Spleen (tissue), 11 donors: ENCODE measurements at regions not wholly inside any gene's neighbourhood (a gene's known extent, or its start where the extent isn't known, plus 50 kb on each side); places are given as distances from the start of the nearest gene placed in this dataset.

Experiments
- DNase-seq: peaks from one replicate; pipeline ENCODE4 v3.0.0-alpha.2; 2020
- H3K27ac ChIP-seq, 8 donors: fragments of 200-600 bp; sonication (generic) in 7 of 8; 1 replicate in 4 of 8; 2 replicates in 4 of 8; pipeline versions ENCODE4 v1.5.0 to v1.8.0; 2016 to 2021; ENCODE audit warnings: inconsistent platforms in 4 of 8, mild to moderate bottlenecking in 4 of 8, moderate library complexity in 1 of 8
- H3K27me3 ChIP-seq, 7 donors: fragments of 200-600 bp; sonication (generic) in 6 of 7; replicated peaks in 1 of 7; 1 replicate in 4 of 7; 2 replicates in 3 of 7; pipeline versions ENCODE4 v1.5.0 to v1.8.0; 2016 to 2021; ENCODE audit warnings: inconsistent platforms in 3 of 7, mild to moderate bottlenecking in 1 of 7
- H3K36me3 ChIP-seq, 6 donors: fragments of 200-600 bp; sonication (generic) in 5 of 6; 1 replicate in 4 of 6; 2 replicates in 2 of 6; pipeline versions ENCODE4 v1.5.0 to v1.8.0; 2016 to 2021; ENCODE audit warnings: inconsistent platforms in 2 of 6
- H3K4me1 ChIP-seq, 6 donors: fragments of 200-600 bp; sonication (generic) in 5 of 6; 1 replicate in 3 of 6; 2 replicates in 3 of 6; pipeline versions ENCODE4 v1.5.0 to v1.8.0; 2016 to 2021; ENCODE audit warnings: inconsistent platforms in 3 of 6
- H3K4me3 ChIP-seq, 8 donors: fragments of 200-600 bp; sonication (generic) in 7 of 8; 1 replicate in 4 of 8; 2 replicates in 4 of 8; pipeline versions ENCODE4 v1.5.0 to v1.8.0; 2016 to 2021; ENCODE audit warnings: inconsistent platforms in 4 of 8, mild to moderate bottlenecking in 4 of 8, moderate library complexity in 2 of 8
- H3K9me3 ChIP-seq, 8 donors: fragments of 200-600 bp; sonication (generic) in 7 of 8; 1 replicate in 4 of 8; 2 replicates in 4 of 8; pipeline versions ENCODE4 v1.5.0 to v1.8.0; 2016 to 2021; ENCODE audit warnings: inconsistent platforms in 4 of 8
- POLR2A ChIP-seq, 3 donors: fragments of 450-650 bp; IDR thresholded peaks; one replicate each; pipeline ENCODE4 v1.5.1; 2017; ENCODE audit warnings: antibody characterized with exemption in 3 of 3, mild to moderate bottlenecking in 1 of 3
- POLR2AphosphoS5 ChIP-seq, 3 donors: sonication (generic); formaldehyde crosslinking; IDR thresholded peaks; one replicate each; pipeline ENCODE4 v1.5.1; 2017; ENCODE audit warnings: antibody characterized with exemption in 3 of 3
- WGBS, 5 donors: extraction: QIAGEN DNeasy Blood & Tissue Kit in 3 of 5; methylation state at CpG; one replicate each; pipeline versions ENCODE4 v1.1.5 to v1.1.7; 2013 to 2018; 5-methylcytosine and 5-hydroxymethylcytosine counted together
- intact Hi-C: fragments of 100-400 bp; cut with DNase I; formaldehyde crosslinking; loops from one replicate; pipeline ENCODE4 v1.15.0; 2023; ENCODE audit warnings: low total_unique reads
- TF ChIP-seq, protein P1 (sequence below), 11 experiments: fragments of 200-600 bp in 7 of 11; fragments of 450-650 bp in 4 of 11; sonication (generic) in 4 of 11; IDR thresholded peaks in 8 of 11; conservative IDR thresholded peaks in 3 of 11; 1 replicate in 7 of 11; 2 replicates in 4 of 11; pipeline versions ENCODE4 v1.4.0 to v1.8.0; 2016 to 2021; ENCODE audit warnings: antibody characterized with exemption in 11 of 11, inconsistent platforms in 4 of 11, mild to moderate bottlenecking in 1 of 11
- donor health status: healthy with polysubstance abuse.
- donor health status: DM: no; HTN: no; CAD: no; lungs with moderate emphysema.
- donor health status: DM: no; HTN: no; CAD: no.
- donor health status: Bipolar disorder and iron deficiency.
- donor health status: healthy.
- donor health status: DM: no; HTN: no; CAD: no.
- donor health status: DM: yes; HTN: yes; CAD: no.

DNA sequence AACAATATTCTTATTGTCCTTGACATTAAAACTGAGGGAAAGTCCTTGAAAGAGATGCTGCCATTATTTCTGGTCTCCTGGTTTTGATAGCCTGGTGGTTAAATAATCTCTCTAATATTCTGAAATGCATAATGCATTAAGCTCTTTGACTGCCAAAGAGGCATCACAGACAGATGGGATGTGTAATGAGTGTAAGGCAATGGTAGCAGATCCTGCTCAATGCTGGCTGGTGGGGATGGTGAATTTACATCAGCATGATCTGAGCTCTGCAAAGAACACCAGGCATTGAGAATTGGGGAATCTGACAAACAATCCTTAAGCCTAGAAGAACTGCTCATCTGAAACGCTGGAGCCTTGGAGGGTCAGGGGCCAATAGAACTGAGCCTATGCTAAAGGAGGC lies 528.6 kb upstream of the LMCD1 start:
- intact Hi-C loops: no loop called here
- TF ChIP-seq POLR2A (IDR thresholded peaks at IDR 0.05): no peak
- no peak for TF ChIP-seq POLR2AphosphoS5 (IDR thresholded peaks at IDR 0.05)
- TF ChIP-seq, protein P1, sequence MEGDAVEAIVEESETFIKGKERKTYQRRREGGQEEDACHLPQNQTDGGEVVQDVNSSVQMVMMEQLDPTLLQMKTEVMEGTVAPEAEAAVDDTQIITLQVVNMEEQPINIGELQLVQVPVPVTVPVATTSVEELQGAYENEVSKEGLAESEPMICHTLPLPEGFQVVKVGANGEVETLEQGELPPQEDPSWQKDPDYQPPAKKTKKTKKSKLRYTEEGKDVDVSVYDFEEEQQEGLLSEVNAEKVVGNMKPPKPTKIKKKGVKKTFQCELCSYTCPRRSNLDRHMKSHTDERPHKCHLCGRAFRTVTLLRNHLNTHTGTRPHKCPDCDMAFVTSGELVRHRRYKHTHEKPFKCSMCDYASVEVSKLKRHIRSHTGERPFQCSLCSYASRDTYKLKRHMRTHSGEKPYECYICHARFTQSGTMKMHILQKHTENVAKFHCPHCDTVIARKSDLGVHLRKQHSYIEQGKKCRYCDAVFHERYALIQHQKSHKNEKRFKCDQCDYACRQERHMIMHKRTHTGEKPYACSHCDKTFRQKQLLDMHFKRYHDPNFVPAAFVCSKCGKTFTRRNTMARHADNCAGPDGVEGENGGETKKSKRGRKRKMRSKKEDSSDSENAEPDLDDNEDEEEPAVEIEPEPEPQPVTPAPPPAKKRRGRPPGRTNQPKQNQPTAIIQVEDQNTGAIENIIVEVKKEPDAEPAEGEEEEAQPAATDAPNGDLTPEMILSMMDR (IDR thresholded peaks at IDR 0.05 in 8 of 11, conservative IDR thresholded peaks at IDR 0.05 in 3 of 11): no peak
- 54 to 83% (median 65%) methylated on average over 1 of the region's 1 CpG for WGBS, 5 donors

DNA sequence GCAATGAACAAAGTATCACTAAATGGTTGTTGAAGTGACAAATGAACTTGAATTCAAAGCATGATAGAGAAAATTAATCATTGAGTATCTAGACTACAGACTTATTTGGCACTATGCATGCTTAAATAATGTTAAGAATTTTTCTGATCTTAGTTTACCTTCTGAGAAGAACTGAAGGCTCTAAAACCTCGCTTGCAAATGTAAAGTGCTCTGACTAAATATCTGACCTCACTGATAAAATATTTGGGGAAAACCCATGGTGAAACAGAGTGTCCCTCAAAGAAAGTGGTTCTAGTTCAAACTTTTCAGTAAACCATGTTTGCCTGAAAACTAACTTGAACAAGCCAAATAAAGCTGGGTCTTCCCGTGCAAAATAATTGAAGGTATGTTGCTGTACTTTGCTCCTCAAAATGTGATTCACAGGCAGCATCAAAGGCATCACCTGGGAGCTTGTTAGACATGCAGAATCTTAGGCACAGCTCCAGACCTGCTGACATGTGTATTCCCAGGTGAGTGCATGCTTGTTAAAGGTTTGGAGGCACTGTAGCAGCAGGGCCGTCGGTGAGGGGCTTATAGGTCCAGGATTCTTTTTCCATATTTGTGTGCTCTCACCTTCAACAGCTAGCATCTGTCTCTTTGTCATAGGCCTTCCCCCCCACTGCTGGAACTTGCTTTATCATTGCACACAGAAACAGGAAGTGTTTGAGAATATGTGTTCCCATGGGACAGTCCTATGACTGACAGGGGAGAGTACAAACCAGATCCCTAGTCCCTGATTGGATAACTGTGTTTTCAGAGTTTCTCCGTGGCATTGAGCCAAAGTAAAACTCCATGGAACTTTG lies 524.2 kb upstream of the LMCD1 start:
- Histone ChIP-seq H3K27me3 (no peaks in the 10 kb centered on the region), H3K27ac (no peak overlapping the region), H3K4me1 (no peaks in the 10 kb centered on the region), H3K4me3 (no peak overlapping the region), H3K9me3 (no peaks in the 10 kb centered on the region), H3K36me3 (no peaks in the 10 kb centered on the region)
- TF ChIP-seq POLR2A (IDR thresholded peaks at IDR 0.05) (no peak), POLR2AphosphoS5 (IDR thresholded peaks at IDR 0.05) (no peak)
- TF ChIP-seq, protein P1 (IDR thresholded peaks at IDR 0.05 in 8 of 11, conservative IDR thresholded peaks at IDR 0.05 in 3 of 11): no peak
- WGBS, 5 donors: 62 to 79% (median 74%) methylated on average over 5 of the region's 5 CpGs
- no peak for DNase-seq
- intact Hi-C loops: no loop called here

More for the DNA sequence above, 528.6 kb upstream of the LMCD1 start:
- no peak for DNase-seq
- Histone ChIP-seq H3K4me1 (no peaks in the 10 kb centered on the region), H3K9me3 (no peaks in the 10 kb centered on the region), H3K4me3 (no peak overlapping the region), H3K27ac (no peak overlapping the region), H3K36me3 (no peaks in the 10 kb centered on the region), H3K27me3 (no peaks in the 10 kb centered on the region)

DNA sequence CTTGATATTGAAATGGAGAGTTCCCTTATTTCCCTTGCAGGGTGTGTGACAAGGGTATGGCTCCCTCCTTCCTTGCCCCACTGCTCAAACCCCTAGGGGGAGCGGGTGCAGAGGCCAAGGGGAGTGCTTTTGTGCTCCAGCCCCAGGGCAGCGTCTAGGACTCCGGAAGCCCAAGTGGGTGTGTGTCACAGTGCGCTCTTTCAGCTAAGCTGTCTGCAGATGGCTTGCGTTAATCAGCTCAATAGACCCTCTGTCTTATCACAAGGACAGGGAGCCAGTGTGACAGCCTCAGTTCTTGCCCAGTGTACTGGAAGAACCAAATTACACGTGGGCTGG lies 523.6 kb upstream of the LMCD1 start:
- no peak for TF ChIP-seq POLR2AphosphoS5 (IDR thresholded peaks at IDR 0.05)
- TF ChIP-seq POLR2A (IDR thresholded peaks at IDR 0.05): no peak
- TF ChIP-seq, protein P1 (IDR thresholded peaks at IDR 0.05 in 8 of 11, conservative IDR thresholded peaks at IDR 0.05 in 3 of 11): no peak
- Histone ChIP-seq H3K27ac (no peak overlapping the region), H3K4me3 (no peak overlapping the region), H3K4me1 (no peaks in the 10 kb centered on the region), H3K27me3 (no peaks in the 10 kb centered on the region), H3K9me3 (no peaks in the 10 kb centered on the region), H3K36me3 (no peaks in the 10 kb centered on the region)
- intact Hi-C loops: no loop called here
- WGBS, 5 donors: 59 to 78% (median 69%) methylated on average over 6 of the region's 6 CpGs
- no peak for DNase-seq

DNA sequence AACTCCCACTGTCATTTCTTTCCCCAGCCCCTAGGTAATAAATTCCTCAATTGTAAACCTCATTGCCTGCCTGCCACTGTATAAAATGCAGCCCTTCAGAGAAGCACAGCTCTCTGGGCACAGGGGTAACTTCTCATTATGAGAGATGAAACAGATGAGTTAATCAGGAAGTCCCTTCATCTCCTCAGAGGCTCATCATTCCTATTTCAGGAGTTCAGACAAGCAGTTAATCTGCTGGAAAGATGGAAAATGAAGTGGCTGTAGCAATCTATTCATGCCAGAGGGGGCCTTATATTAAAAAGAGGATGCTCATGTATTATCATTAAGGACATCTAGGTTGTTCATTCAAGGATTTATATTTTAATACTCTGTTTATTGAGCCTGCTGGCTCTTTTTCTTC lies 519.5 kb upstream of the LMCD1 start:
- Histone ChIP-seq H3K4me1 (no peaks in the 10 kb centered on the region), H3K9me3 (no peaks in the 10 kb centered on the region), H3K4me3 (no peak overlapping the region), H3K27me3 (no peaks in the 10 kb centered on the region), H3K27ac (no peak overlapping the region), H3K36me3 (no peaks in the 10 kb centered on the region)
- no peak for DNase-seq
- TF ChIP-seq, protein P1 (IDR thresholded peaks at IDR 0.05 in 8 of 11, conservative IDR thresholded peaks at IDR 0.05 in 3 of 11): no peak
- TF ChIP-seq POLR2AphosphoS5 (IDR thresholded peaks at IDR 0.05): no peak
- intact Hi-C loops: no loop called here
